ENCODE measurements at regions not wholly inside any gene's neighbourhood (a gene's known extent, or its start where the extent isn't known, plus 50 kb on each side); places are given as distances from the start of the nearest gene placed in this dataset.

GRCh38 chr5:2896371-2897275 lies 145.1 kb upstream of the IRX2 start:
- ATAC-seq (no peak), DNase-seq (no peak)
- no peak overlapping the region for H3K27ac ChIP-seq
- in situ Hi-C loops (cut with MboI; ENCODE audit: low sequenced_read_pairs in 4 of 4), result no loop called here
- no peak for TF ChIP-seq POLR2A (IDR thresholded peaks at IDR 0.05)
- TF ChIP-seq, protein P1, sequence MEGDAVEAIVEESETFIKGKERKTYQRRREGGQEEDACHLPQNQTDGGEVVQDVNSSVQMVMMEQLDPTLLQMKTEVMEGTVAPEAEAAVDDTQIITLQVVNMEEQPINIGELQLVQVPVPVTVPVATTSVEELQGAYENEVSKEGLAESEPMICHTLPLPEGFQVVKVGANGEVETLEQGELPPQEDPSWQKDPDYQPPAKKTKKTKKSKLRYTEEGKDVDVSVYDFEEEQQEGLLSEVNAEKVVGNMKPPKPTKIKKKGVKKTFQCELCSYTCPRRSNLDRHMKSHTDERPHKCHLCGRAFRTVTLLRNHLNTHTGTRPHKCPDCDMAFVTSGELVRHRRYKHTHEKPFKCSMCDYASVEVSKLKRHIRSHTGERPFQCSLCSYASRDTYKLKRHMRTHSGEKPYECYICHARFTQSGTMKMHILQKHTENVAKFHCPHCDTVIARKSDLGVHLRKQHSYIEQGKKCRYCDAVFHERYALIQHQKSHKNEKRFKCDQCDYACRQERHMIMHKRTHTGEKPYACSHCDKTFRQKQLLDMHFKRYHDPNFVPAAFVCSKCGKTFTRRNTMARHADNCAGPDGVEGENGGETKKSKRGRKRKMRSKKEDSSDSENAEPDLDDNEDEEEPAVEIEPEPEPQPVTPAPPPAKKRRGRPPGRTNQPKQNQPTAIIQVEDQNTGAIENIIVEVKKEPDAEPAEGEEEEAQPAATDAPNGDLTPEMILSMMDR (IDR thresholded peaks at IDR 0.05 in 4 of 5, conservative IDR thresholded peaks at IDR 0.05 in 1 of 5), result no peak
- H3K36me3 ChIP-seq, result no peaks in the 10 kb centered on the region
- H3K9me3 ChIP-seq, result no peaks in the 10 kb centered on the region
- no peak overlapping the region for H3K4me3 ChIP-seq
- no peaks in the 10 kb centered on the region for H3K4me1 ChIP-seq
- H3K27me3 ChIP-seq, result no peaks in the 10 kb centered on the region
- intact Hi-C loops (cut with DNase I; ENCODE audit: low total_unique reads), result no loop called here

DNA sequence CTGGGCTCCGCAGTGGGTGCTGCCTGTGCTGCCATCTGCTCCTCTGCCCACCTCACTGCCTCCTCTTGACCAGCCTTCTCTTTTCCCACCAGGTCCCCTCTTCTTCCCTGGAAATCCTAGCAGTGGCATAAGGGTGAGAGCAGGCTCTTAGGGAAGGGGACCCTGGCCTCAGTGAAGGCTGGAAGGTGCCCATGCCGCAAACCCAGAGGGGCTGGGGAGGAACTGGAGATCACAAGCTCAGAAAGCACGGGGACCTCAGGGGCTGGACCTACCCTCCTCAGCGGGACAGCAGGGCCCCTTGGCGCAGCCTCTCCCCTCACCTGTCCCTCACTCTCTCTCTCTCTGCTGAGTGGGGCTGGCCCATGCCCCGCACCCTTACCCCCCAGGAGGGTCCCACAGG lies 144.4 kb upstream of the IRX2 start:
- intact Hi-C loops (cut with DNase I; ENCODE audit: low total_unique reads) (no loop called here), in situ Hi-C loops (cut with MboI; ENCODE audit: low sequenced_read_pairs in 4 of 4) (no loop called here)
- Histone ChIP-seq H3K9me3 (no peaks in the 10 kb centered on the region), H3K27me3 (no peaks in the 10 kb centered on the region), H3K27ac (no peak overlapping the region), H3K36me3 (no peaks in the 10 kb centered on the region), H3K4me3 (no peak overlapping the region), H3K4me1 (no peaks in the 10 kb centered on the region)
- DNase-seq, result no peak
- ATAC-seq, result no peak
- TF ChIP-seq POLR2A (IDR thresholded peaks at IDR 0.05), result no peak
- TF ChIP-seq, protein P1 (IDR thresholded peaks at IDR 0.05 in 4 of 5, conservative IDR thresholded peaks at IDR 0.05 in 1 of 5), result no peak

DNA sequence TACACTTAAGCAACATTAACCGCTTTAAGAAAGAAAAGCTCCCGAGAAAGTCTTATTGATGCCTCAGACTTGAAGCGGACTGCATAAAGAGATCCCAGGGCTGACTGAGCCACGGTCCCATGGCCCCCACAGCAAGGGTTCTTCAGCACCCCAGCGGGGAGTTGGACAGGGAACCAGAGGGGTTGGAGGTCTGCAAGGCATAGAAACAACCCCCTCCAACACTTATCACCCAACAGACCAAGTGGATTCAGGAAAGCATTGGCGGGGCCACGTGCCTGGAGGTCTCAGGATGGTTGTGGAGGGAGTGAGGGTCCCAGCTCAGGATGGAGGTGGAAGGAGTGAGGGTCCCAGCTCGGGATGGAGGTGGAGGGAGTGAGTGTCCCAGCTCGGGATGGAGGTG lies 143.7 kb upstream of the IRX2 start:
- no peaks in the 10 kb centered on the region for H3K4me1 ChIP-seq
- in situ Hi-C loops (cut with MboI; ENCODE audit: low sequenced_read_pairs in 4 of 4), result no loop called here
- DNase-seq (no peak), ATAC-seq (no peak)
- H3K27ac ChIP-seq, result no peak overlapping the region
- H3K27me3 ChIP-seq, result no peaks in the 10 kb centered on the region
- no peak for TF ChIP-seq POLR2A (IDR thresholded peaks at IDR 0.05)
- TF ChIP-seq, protein P1 (IDR thresholded peaks at IDR 0.05 in 4 of 5, conservative IDR thresholded peaks at IDR 0.05 in 1 of 5), result no peak
- H3K4me3 ChIP-seq, result no peak overlapping the region
- no peaks in the 10 kb centered on the region for H3K36me3 ChIP-seq
- no peaks in the 10 kb centered on the region for H3K9me3 ChIP-seq
- intact Hi-C loops (cut with DNase I; ENCODE audit: low total_unique reads), result no loop called here

DNA sequence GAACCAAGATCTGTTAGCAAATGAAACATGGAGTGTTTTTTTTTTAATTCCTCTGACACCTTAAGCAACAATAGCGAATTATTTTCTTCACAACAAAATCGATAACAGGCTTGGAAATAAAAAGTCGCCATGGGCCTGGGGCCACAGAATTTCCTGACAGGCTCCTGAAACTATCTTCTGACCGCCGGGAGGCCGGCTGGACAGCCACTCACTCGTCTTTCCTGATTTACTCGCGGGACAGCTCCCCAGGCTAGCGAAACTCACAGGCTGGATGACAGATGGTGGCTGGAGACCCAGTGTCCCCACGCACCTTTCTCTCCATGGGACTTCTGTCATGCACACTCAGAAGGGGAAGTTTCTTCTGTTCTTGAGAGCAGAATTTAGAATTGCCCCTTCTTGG lies 143.3 kb upstream of the IRX2 start:
- intact Hi-C loops (cut with DNase I; ENCODE audit: low total_unique reads), result no loop called here

More for the DNA sequence above, 143.3 kb upstream of the IRX2 start:
- no peak for TF ChIP-seq POLR2A (IDR thresholded peaks at IDR 0.05)
- TF ChIP-seq, protein P1 (IDR thresholded peaks at IDR 0.05 in 4 of 5, conservative IDR thresholded peaks at IDR 0.05 in 1 of 5), result no peak
- no peak overlapping the region for H3K27ac ChIP-seq
- DNase-seq (no peak), ATAC-seq (no peak)
- no peaks in the 10 kb centered on the region for H3K9me3 ChIP-seq
- no peaks in the 10 kb centered on the region for H3K36me3 ChIP-seq
- no peaks in the 10 kb centered on the region for H3K27me3 ChIP-seq
- no peaks in the 10 kb centered on the region for H3K4me1 ChIP-seq
- no peak overlapping the region for H3K4me3 ChIP-seq
- in situ Hi-C loops (cut with MboI; ENCODE audit: low sequenced_read_pairs in 4 of 4), result no loop called here
